K562 (cell line): ENCODE measurements at regions not wholly inside any gene's neighbourhood (a gene's known extent, or its start where the extent isn't known, plus 50 kb on each side); places are given as distances from the start of the nearest gene placed in this dataset.

Experiments
- ATAC-seq: fragments of 200-7000 bp; cut with Tn5 transposase; 3 replicates; pipeline ENCODE4 v1.9.1; 2020; ENCODE audit warnings: moderate library complexity
- BruUV-seq: library from RNA; stranded (reverse); fragments of 400-500 nt; replicated peaks from 2 replicates; lab custom pipeline; 2021; lab: Mats Ljungman, UMichigan
- CTCF ChIA-PET: fragments of 300-600 bp; formaldehyde crosslinking; extraction: SDS; loops from one replicate; lab custom pipeline; 2021; ENCODE audit warnings: low intra/inter-chr PET ratio; lab: Yijun Ruan, JAX
- POLR2A ChIA-PET: fragments of 300-600, 350-650 bp; sonication (Branson Sonifier 250); formaldehyde crosslinking; extraction: SDS; loops from one replicate; lab custom pipeline; 2021; ENCODE audit warnings: antibody characterized with exemption, inconsistent platforms; lab: Yijun Ruan, JAX
- DNase-seq, 4 experiments: peaks; one replicate each; pipeline versions ENCODE4 v3.0.0 to v3.0.0-alpha.2; 2011 to 2018; ENCODE audit warnings: low spot score in 3 of 4, mixed read lengths in 3 of 4; ENCODE audit errors: extremely low read depth in 1 of 4
- FAIRE-seq: peaks from 2 replicates; lab custom pipeline; 2011; peaks lifted over from hg19 to GRCh38; lab: Jason Lieb, UNC
- H2AFZ ChIP-seq: 2 replicates; pipeline ENCODE4 v1.6.0; 2011; ENCODE audit warnings: low read depth, low read length, control low read depth, inconsistent platforms
- H3K27ac ChIP-seq: fragments of 200-600 bp; 3 replicates; pipeline ENCODE4 v1.8.0; 2011; ENCODE audit warnings: low read depth, mild to moderate bottlenecking, control low read depth, inconsistent platforms, low read length, moderate library complexity, mixed read lengths; ENCODE audit errors: extremely low read depth
- H3K27me3 ChIP-seq, 2 experiments: fragments of 300-600 bp in 1 of 2; 2 replicates in 1 of 2; 3 replicates in 1 of 2; pipeline versions ENCODE4 v1.6.0 to v1.8.0; 2011; ENCODE audit warnings: inconsistent platforms in 2 of 2, low read length in 2 of 2, mild to moderate bottlenecking in 1 of 2, mixed read lengths in 1 of 2, moderate library complexity in 1 of 2; ENCODE audit not compliant: control insufficient read depth in 2 of 2, insufficient read depth in 2 of 2
- H3K36me3 ChIP-seq: fragments of 300-600 bp; 3 replicates; pipeline ENCODE4 v1.8.0; 2011; ENCODE audit warnings: mild to moderate bottlenecking, low read length, inconsistent platforms; ENCODE audit not compliant: control insufficient read depth, insufficient read depth
- H3K4me1 ChIP-seq, 2 experiments: fragments of 200-600 bp in 1 of 2; replicated peaks in 1 of 2; 2 replicates in 1 of 2; 3 replicates in 1 of 2; pipeline versions ENCODE4 v1.5.1 to v1.8.0; 2011; ENCODE audit warnings: inconsistent platforms in 2 of 2, low read length in 2 of 2, mild to moderate bottlenecking in 1 of 2, mixed read lengths in 1 of 2, moderate library complexity in 1 of 2; ENCODE audit not compliant: control insufficient read depth in 2 of 2, insufficient read depth in 2 of 2
- H3K4me2 ChIP-seq: 2 replicates; pipeline ENCODE4 v1.6.1; 2011; ENCODE audit warnings: low read length, control low read depth, inconsistent platforms, mixed read lengths; ENCODE audit not compliant: insufficient read depth
- H3K4me3 ChIP-seq: fragments of 200-600 bp; sonication (generic), shearing (Covaris generic); 2 replicates; pipeline ENCODE4 v1.5.1; 2016; ENCODE audit warnings: control low read depth, inconsistent platforms
- H3K79me2 ChIP-seq: fragments of 200-600 bp; 3 replicates; pipeline ENCODE4 v1.8.0; 2011; ENCODE audit warnings: low read length, inconsistent platforms; ENCODE audit not compliant: control insufficient read depth, insufficient read depth
- H3K9ac ChIP-seq, 2 experiments: 2 replicates each; pipeline versions ENCODE4 v1.6.0 to v1.6.1; 2011; ENCODE audit warnings: low read depth in 2 of 2, low read length in 2 of 2, control low read depth in 1 of 2, inconsistent platforms in 1 of 2, mild to moderate bottlenecking in 1 of 2, mixed read lengths in 1 of 2; ENCODE audit not compliant: insufficient read depth in 1 of 2
- H3K9me1 ChIP-seq: one replicate; pipeline ENCODE4 v1.6.0; 2011; ENCODE audit warnings: inconsistent platforms, mild to moderate bottlenecking, low read length, moderate library complexity; ENCODE audit not compliant: control insufficient read depth, insufficient read depth
- H3K9me3 ChIP-seq: replicated peaks from 2 replicates; pipeline ENCODE4 v1.5.1; 2011; ENCODE audit warnings: low read depth, low read length, inconsistent platforms; ENCODE audit not compliant: control insufficient read depth, insufficient read depth
- H4K20me1 ChIP-seq: replicated peaks from 2 replicates; pipeline ENCODE4 v1.6.1; 2011; ENCODE audit warnings: low read length, inconsistent platforms, mixed read lengths; ENCODE audit not compliant: control insufficient read depth, insufficient read depth
- GTF2B ChIP-seq: IDR thresholded peaks from 2 replicates; pipeline ENCODE4 v1.6.1; 2011; ENCODE audit not compliant: insufficient read length; ENCODE audit errors: extremely low read depth
- HDAC2 ChIP-seq: fragments of 450-650 bp; IDR thresholded peaks from 2 replicates; pipeline ENCODE4 v1.6.1; 2016; ENCODE audit warnings: mild to moderate bottlenecking
- MECOM ChIP-seq: fragments of 250-450 bp; sonication (Bioruptor Pico); IDR thresholded peaks from 2 replicates; pipeline ENCODE4 v1.8.0; 2022; ENCODE audit warnings: inconsistent platforms
- PREB ChIP-seq: sonication (generic); formaldehyde crosslinking; IDR thresholded peaks from 2 replicates; pipeline ENCODE4 v1.8.1; 2023; ENCODE audit warnings: mild to moderate bottlenecking, missing genetic modification reagents
- ZMIZ1 ChIP-seq, 2 experiments: fragments of 150-350 bp in 1 of 2; IDR thresholded peaks; 2 replicates each; pipeline ENCODE4 v1.6.1; 2012 to 2016; ENCODE audit warnings: low read depth in 2 of 2, low read length in 2 of 2, mild to moderate bottlenecking in 1 of 2, moderate library complexity in 1 of 2
- ZNF146 ChIP-seq: IDR thresholded peaks from one replicate; pipeline ENCODE4 v1.6.1; 2018; ENCODE audit warnings: missing compliant biosample characterization; ENCODE audit not compliant: unreplicated experiment
- ZNF165 ChIP-seq: fragments of 250-450 bp; sonication (Bioruptor Pico); IDR thresholded peaks from 2 replicates; pipeline ENCODE4 v1.4.0; 2020; ENCODE audit warnings: borderline replicate concordance
- WGBS: fragments of 100-300 bp; shearing (Covaris generic); methylation state at CpG from one replicate; pipeline ENCODE4 v1.1.6; 2016; ENCODE audit warnings: low coverage, mixed read lengths; ENCODE audit not compliant: insufficient coverage; ENCODE audit errors: missing lambda C conversion rate; 5-methylcytosine and 5-hydroxymethylcytosine counted together
- in situ Hi-C: fragments of 300-500 bp; cut with MboI; formaldehyde crosslinking; loops from 4 replicates; pipeline ENCODE4 v1.15.0; 2018; ENCODE audit warnings: inconsistent platforms, mixed read lengths
- intact Hi-C: fragments of 100-400 bp; cut with micrococcal nuclease; formaldehyde crosslinking; loops from 2 replicates; pipeline ENCODE4 v1.14.2; 2022
- TF ChIP-seq, protein P1 (sequence below): fragments of 250-450 bp; sonication (Bioruptor Pico); IDR thresholded peaks from 2 replicates; pipeline ENCODE4 v1.5.0; 2022; ENCODE audit warnings: mild to moderate bottlenecking
- TF ChIP-seq, protein P2 (sequence below): fragments of 250-450 bp; sonication (Bioruptor Pico); IDR thresholded peaks from 2 replicates; pipeline ENCODE4 v1.9.0; 2021; ENCODE audit warnings: mild to moderate bottlenecking, inconsistent platforms

GRCh38 chr2:210839034-210839433, 282.6 kb downstream of the CPS1 start:
- H3K27ac ChIP-seq: no peak overlapping the region
- no peaks in the 10 kb centered on the region for H3K27me3 ChIP-seq
- no peaks in the 10 kb centered on the region for H3K4me1 ChIP-seq
- no peaks in the 10 kb centered on the region for H3K79me2 ChIP-seq
- H3K9me3 ChIP-seq: no peaks in the 10 kb centered on the region
- 0% methylated on average over 3 of the region's 4 CpGs for WGBS
- in situ Hi-C loops: no loop called here
- intact Hi-C loops: no loop called here
- H3K36me3 ChIP-seq: no peaks in the 10 kb centered on the region
- DNase-seq (no peak), FAIRE-seq (no peak), ATAC-seq (no peak)
- ChIA-PET POLR2A (no interaction called here), CTCF (no interaction called here)
- H3K9me1 ChIP-seq: no peaks in the 10 kb centered on the region
- H3K4me3 ChIP-seq: no peak overlapping the region
- H4K20me1 ChIP-seq: no peaks in the 10 kb centered on the region
- no peak overlapping the region for H3K4me2 ChIP-seq
- BruUV-seq: no TSS peak
- H3K9ac ChIP-seq: no peak overlapping the region
- H2AFZ ChIP-seq: no peak overlapping the region
- TF ChIP-seq MECOM (CRISPR knock-in tag) (no peak), PREB (CRISPR knock-in tag) (no peak), ZNF146 (CRISPR knock-in tag) (no peak), GTF2B (no peak), ZNF165 (CRISPR knock-in tag) (no peak), HDAC2 (no peak), ZMIZ1 (IDR thresholded peaks at IDR 0.05; ENCODE audit: low read depth in 2 of 2, low read length in 2 of 2) (no peak)
- TF ChIP-seq, protein P1, sequence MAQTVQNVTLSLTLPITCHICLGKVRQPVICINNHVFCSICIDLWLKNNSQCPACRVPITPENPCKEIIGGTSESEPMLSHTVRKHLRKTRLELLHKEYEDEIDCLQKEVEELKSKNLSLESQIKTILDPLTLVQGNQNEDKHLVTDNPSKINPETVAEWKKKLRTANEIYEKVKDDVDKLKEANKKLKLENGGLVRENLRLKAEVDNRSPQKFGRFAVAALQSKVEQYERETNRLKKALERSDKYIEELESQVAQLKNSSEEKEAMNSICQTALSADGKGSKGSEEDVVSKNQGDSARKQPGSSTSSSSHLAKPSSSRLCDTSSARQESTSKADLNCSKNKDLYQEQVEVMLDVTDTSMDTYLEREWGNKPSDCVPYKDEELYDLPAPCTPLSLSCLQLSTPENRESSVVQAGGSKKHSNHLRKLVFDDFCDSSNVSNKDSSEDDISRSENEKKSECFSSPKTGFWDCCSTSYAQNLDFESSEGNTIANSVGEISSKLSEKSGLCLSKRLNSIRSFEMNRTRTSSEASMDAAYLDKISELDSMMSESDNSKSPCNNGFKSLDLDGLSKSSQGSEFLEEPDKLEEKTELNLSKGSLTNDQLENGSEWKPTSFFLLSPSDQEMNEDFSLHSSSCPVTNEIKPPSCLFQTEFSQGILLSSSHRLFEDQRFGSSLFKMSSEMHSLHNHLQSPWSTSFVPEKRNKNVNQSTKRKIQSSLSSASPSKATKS (CRISPR knock-in tag): no peak
- TF ChIP-seq, protein P2, sequence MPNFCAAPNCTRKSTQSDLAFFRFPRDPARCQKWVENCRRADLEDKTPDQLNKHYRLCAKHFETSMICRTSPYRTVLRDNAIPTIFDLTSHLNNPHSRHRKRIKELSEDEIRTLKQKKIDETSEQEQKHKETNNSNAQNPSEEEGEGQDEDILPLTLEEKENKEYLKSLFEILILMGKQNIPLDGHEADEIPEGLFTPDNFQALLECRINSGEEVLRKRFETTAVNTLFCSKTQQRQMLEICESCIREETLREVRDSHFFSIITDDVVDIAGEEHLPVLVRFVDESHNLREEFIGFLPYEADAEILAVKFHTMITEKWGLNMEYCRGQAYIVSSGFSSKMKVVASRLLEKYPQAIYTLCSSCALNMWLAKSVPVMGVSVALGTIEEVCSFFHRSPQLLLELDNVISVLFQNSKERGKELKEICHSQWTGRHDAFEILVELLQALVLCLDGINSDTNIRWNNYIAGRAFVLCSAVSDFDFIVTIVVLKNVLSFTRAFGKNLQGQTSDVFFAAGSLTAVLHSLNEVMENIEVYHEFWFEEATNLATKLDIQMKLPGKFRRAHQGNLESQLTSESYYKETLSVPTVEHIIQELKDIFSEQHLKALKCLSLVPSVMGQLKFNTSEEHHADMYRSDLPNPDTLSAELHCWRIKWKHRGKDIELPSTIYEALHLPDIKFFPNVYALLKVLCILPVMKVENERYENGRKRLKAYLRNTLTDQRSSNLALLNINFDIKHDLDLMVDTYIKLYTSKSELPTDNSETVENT (CRISPR knock-in tag): no peak
